ENCODE measurements at regions not wholly inside any gene's neighbourhood (a gene's known extent, or its start where the extent isn't known, plus 50 kb on each side); places are given as distances from the start of the nearest gene placed in this dataset.

DNA sequence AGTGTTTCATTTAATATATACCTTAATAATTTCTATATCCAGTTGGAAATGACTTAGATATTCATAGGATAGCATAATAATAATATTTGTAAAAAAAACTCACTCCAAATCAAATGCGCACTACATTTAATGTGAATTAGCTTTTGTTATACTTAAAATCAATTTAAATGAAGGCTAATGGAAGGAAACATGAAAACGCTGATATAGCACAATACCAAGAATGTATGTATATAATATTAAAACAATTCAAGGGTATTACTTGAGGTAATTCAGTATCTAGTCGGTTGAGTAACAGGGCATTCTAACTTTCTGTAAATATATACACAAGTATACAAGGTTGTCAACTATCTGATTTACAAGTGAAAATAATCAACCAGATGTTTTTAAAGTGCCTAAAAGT lies 307.1 kb upstream of the TEX13C start:
- DNase-seq, result no peak

DNA sequence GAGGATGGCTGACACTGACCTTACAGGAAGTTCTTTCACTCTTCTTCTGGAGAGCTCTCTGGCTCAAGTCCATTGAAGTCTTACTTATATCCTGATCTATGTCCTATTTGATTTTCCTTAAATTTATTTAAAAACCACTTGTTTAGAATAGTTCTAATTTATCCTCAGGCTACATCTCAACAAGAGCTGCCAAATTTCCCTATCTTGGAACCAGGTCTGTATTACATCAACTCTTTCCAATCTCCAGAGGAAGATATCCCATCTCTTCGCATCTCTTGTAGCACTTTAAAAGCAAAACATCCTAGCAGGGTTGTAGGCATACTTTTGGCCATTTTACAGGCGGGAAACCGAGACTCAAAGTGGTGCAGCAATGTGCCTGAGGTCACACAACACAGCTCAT lies 290.5 kb upstream of the TEX13C start:
- DNase-seq, result no peak

Data from activated naive CD4-positive, alpha-beta T cell treated with anti-CD3 and anti-CD28 coated beads, Interleukin-2, amount 50 U/mL, for 16 hours (primary cell).